ENCODE measurements at regions not wholly inside any gene's neighbourhood (a gene's known extent, or its start where the extent isn't known, plus 50 kb on each side); places are given as distances from the start of the nearest gene placed in this dataset.

DNA sequence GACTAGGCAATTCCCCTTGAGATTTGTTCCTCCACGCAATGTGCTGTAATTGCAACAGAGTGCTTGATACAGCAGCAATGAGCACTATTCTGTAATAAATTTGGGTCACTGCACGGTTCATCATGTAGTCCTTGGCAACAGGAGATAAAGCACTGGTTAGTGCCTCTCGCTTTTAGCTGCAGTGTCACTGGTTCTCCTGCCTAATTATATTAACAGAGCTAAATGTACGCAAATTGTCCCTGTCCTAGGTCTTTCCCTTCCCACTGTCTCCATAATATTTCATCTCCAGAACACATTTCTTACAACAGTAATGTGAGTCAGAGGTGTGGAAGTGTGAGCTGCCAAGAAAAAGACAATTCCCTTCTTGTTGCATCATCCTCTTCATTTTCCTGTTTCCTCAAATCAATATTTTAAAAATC is 553.1 kb downstream of the ZNF608 start:
- TF ChIP-seq, protein P1, sequence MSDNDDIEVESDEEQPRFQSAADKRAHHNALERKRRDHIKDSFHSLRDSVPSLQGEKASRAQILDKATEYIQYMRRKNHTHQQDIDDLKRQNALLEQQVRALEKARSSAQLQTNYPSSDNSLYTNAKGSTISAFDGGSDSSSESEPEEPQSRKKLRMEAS (IDR thresholded peaks at IDR 0.05): no peak
- no peak for TF ChIP-seq SAP30 (IDR thresholded peaks at IDR 0.05; ENCODE audit: insufficient read depth, insufficient replicate concordance, low read length)
- TF ChIP-seq, protein P2, sequence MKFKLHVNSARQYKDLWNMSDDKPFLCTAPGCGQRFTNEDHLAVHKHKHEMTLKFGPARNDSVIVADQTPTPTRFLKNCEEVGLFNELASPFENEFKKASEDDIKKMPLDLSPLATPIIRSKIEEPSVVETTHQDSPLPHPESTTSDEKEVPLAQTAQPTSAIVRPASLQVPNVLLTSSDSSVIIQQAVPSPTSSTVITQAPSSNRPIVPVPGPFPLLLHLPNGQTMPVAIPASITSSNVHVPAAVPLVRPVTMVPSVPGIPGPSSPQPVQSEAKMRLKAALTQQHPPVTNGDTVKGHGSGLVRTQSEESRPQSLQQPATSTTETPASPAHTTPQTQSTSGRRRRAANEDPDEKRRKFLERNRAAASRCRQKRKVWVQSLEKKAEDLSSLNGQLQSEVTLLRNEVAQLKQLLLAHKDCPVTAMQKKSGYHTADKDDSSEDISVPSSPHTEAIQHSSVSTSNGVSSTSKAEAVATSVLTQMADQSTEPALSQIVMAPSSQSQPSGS (IDR thresholded peaks at IDR 0.05; ENCODE audit: low read length): no peak
- TF ChIP-seq FOSL1 (IDR thresholded peaks at IDR 0.05; ENCODE audit: insufficient read depth, low read depth, low read length): no peak
- no peak for TF ChIP-seq SP1 (IDR thresholded peaks at IDR 0.05; ENCODE audit: low read depth, low read length)
- no peak for TF ChIP-seq SP4 (IDR thresholded peaks at IDR 0.05; ENCODE audit: low read length)
- H3K23me2 ChIP-seq (ENCODE audit: low read depth, low read length): no peaks in the 10 kb centered on the region
- no peaks in the 10 kb centered on the region for H3K36me3 ChIP-seq (ENCODE audit: control insufficient read depth in 2 of 4, insufficient read depth in 4 of 4, low read length in 3 of 4)
- H2BK12ac ChIP-seq (ENCODE audit: low read depth, low read length): no peak overlapping the region
- H4K91ac ChIP-seq (replicated peaks; ENCODE audit: insufficient read length, low read length): no peak overlapping the region
- H3K4me3 ChIP-seq (ENCODE audit: extremely low read depth in 1 of 4, insufficient read depth in 2 of 4, low read depth in 3 of 4, low read length in 4 of 4): no peak overlapping the region
- H3K56ac ChIP-seq (replicated peaks; ENCODE audit: insufficient read length, low read depth, low read length): no peak overlapping the region
- no peak overlapping the region for H4K8ac ChIP-seq (ENCODE audit: extremely low read depth, insufficient read depth, low read length)
- no peak overlapping the region for H3K18ac ChIP-seq (ENCODE audit: extremely low read depth, low read length)
- H3K23ac ChIP-seq (ENCODE audit: insufficient read length): no peak overlapping the region
- H3K79me2 ChIP-seq (ENCODE audit: control insufficient read depth in 1 of 2, insufficient read depth in 2 of 2, low read length in 2 of 2): no peaks in the 10 kb centered on the region
- H3K14ac ChIP-seq (ENCODE audit: insufficient read length): no peak overlapping the region
- H3K4me1 ChIP-seq (replicated peaks in 1 of 4; ENCODE audit: control insufficient read depth in 3 of 4, insufficient read depth in 4 of 4, low read length in 3 of 4): no peaks in the 10 kb centered on the region; a peak in 1 of 7 replicates
- FAIRE-seq (no peak), DNase-seq (ENCODE audit: low read depth in 1 of 2, low spot score in 2 of 2) (no peak)
- H3K9ac ChIP-seq (replicated peaks in 1 of 4; ENCODE audit: extremely low read depth in 1 of 4, low read depth in 3 of 4, low read length in 3 of 4): no peak overlapping the region
- H4K20me1 ChIP-seq (replicated peaks in 1 of 2; ENCODE audit: control insufficient read depth in 1 of 2, insufficient read depth in 2 of 2, low read length in 2 of 2): no peaks in the 10 kb centered on the region
- no peak overlapping the region for H2BK120ac ChIP-seq (replicated peaks; ENCODE audit: low read depth, low read length)
- H2BK5ac ChIP-seq (ENCODE audit: low read depth, low read length): no peak overlapping the region
- POLR2A ChIA-PET (ENCODE audit: partially characterized antibody): no interaction called here
- H3K4me2 ChIP-seq (ENCODE audit: insufficient read depth in 1 of 2, low read depth in 2 of 2, low read length in 2 of 2): no peak overlapping the region
- 91% methylated on average over 4 of the region's 4 CpGs; no CpG with 5 or more reads in 1 of the 2 experiments for WGBS, 2 experiments (ENCODE audit: extremely low coverage in 1 of 2, insufficient coverage in 1 of 2, insufficient read length in 1 of 2, insufficient replicate concordance in 2 of 2, low coverage in 1 of 2, low lambda C conversion rate in 2 of 2, missing lambda C conversion rate in 1 of 2)
- no peak overlapping the region for H2BK20ac ChIP-seq (ENCODE audit: low read length)
- no peak overlapping the region for H3K27ac ChIP-seq (ENCODE audit: low read depth, low read length)
- no peaks in the 10 kb centered on the region for H3K27me3 ChIP-seq (replicated peaks in 1 of 4; ENCODE audit: control insufficient read depth in 3 of 4, extremely low read depth in 1 of 4, insufficient read depth in 3 of 4, low read length in 3 of 4)
- no peaks in the 10 kb centered on the region for H3K79me1 ChIP-seq (ENCODE audit: low read depth, low read length)
- no peaks in the 10 kb centered on the region for H3K9me3 ChIP-seq (ENCODE audit: insufficient read depth in 2 of 2, low read depth in 1 of 2, low read length in 1 of 2)
- no peak overlapping the region for H2AK5ac ChIP-seq (ENCODE audit: low read depth, low read length)
- CTCF ChIA-PET (ENCODE audit: partially characterized antibody): interaction anchor here (0.6 to 0.7 kb wide), 2 partner anchors 17 to 623 kb away, joined by 3 read pairs; no protein-coding TSS in a partner anchor
- no peak overlapping the region for H2AFZ ChIP-seq (ENCODE audit: low read length)
- H4K5ac ChIP-seq (ENCODE audit: insufficient read length, low read depth, low read length): no peak overlapping the region
- no peak overlapping the region for H3K4ac ChIP-seq (replicated peaks; ENCODE audit: insufficient read length, low read depth, low read length)
- no peak overlapping the region for H2BK15ac ChIP-seq (ENCODE audit: low read length)

Measured in H1 (cell line).